Sigmoid colon (tissue), 4 donors: ENCODE measurements at regions not wholly inside any gene's neighbourhood (a gene's known extent, or its start where the extent isn't known, plus 50 kb on each side); places are given as distances from the start of the nearest gene placed in this dataset.

Experiments
- CTCF ChIP-seq, 4 experiments: fragments of 450-650 bp in 3 of 4; fragments of 200-600 bp in 1 of 4; IDR thresholded peaks; one replicate each; pipeline ENCODE4 v1.5.1; 2016 to 2019; ENCODE audit warnings: antibody characterized with exemption in 4 of 4, mild to moderate bottlenecking in 3 of 4, moderate library complexity in 2 of 4
- EP300 ChIP-seq, 4 donors: sonication (generic); formaldehyde crosslinking; IDR thresholded peaks; one replicate each; pipeline ENCODE4 v1.6.1; 2017; ENCODE audit warnings: antibody characterized with exemption in 4 of 4

GRCh38 chr21:21605521-21605920 lies 607.3 kb downstream of the NCAM2 start:
- TF ChIP-seq CTCF (IDR thresholded peaks at IDR 0.05) (no peak), EP300 (IDR thresholded peaks at IDR 0.05) (no peak)
